T-helper 2 cell treated with Interferon-gamma antibody and Interleukin-4, amounts not matched to agents 100 ng/mL and 5 ng/mL, for 36 hours (primary cell): ENCODE measurements at regions not wholly inside any gene's neighbourhood (a gene's known extent, or its start where the extent isn't known, plus 50 kb on each side); places are given as distances from the start of the nearest gene placed in this dataset.

ENCODE experiments used
- intact Hi-C: fragments of 100-400 bp; cut with micrococcal nuclease; formaldehyde crosslinking; loops from one replicate; pipeline ENCODE4 v1.15.1; 2023

DNA sequence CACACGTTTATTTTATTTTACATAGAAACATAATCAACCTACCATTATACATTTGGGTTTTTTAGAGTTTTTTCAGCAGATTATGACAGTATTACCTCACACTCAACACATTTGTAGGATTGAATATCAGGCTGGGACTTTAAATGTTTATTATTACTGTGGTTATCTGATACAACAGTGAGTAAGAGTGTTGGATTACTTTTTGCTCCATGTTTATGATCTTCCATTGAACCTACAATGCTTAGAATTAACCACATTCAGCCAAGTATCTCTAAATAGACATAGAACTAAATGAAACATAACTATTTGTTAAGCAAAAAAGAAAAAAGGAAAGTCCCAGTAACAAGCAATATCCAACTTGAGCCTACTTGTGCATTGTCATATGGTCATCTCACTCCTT, 607.4 kb upstream of the PITX2 start:
- intact Hi-C loops, result no loop called here

GRCh38 chr4:111231281-111231680, 608.4 kb upstream of the PITX2 start:
- intact Hi-C loops, result no loop called here

DNA sequence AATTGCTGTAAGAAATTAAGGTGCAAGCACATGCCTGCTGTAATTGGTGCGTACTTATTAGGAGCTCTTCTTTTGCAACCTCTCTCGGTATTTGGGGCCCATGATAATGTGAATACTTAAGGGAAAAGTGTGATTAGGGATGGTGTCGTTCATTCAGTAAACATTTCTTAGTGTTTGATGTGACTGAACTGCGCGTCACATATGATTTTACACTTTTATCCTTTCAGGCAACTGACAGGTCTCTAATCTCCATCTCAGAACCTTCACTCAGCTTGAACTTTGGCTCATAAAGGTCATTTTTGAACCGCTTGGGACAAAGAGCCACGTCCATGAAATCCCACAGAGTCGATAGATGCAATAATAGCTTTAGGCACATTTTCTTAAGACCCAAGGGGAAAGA, 612.1 kb upstream of the PITX2 start:
- intact Hi-C loops, result no loop called here

- intact Hi-C loops, result no loop called here
Observed at GRCh38 chr4:111263836-111264235, 641.0 kb upstream of the PITX2 start.

DNA sequence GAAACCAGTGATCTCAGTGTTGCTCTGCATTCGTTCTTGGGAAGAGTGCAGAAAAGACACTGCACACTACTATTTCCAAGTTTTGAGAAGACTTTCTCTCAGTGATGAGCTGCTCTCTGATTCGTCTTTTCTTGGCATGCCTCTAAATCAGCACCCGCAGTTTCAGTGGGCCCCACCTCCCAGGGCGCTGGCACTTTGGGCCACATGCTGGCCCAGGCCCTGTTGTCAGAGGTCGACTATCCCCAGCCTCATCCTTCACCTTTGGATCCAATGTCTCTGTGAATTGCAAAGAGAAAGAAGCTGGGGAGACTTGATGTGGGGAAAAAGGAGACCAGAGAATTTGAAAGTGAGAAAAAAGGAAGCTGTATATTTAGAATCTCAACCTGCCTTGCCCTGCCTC, 644.1 kb upstream of the PITX2 start:
- intact Hi-C loops, result no loop called here

GRCh38 chr4:111267786-111268185, 644.9 kb upstream of the PITX2 start:
- intact Hi-C loops, result no loop called here

DNA sequence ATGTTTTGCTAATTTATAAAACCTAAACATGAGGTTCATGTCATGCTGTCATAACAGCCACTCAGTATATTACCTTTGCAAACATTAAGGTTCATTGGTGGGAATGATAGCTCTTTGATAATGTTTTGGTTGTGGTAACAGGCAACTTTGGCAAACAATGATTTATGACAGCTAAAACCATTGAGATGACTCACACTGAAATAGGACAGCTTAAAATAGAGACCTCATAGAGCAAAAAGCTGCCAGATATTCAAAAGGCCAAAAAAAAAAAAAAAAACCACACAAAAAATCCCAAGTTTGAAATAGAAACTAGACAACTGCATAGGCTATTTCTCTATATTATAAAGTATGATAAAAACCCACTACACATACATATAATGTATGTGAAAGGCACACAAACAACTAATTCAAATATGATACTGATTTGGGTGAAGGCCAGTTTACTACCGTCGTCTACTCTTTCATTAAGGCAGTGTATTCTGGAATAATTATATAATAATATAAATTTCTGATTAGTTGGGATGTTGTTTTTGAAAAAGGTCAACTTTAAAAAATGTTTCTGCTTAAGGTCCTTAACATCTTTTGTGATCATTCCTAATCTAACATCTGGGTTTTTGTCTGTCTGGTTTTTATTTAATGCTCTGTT, 646.0 kb upstream of the PITX2 start:
- intact Hi-C loops, result no loop called here

DNA sequence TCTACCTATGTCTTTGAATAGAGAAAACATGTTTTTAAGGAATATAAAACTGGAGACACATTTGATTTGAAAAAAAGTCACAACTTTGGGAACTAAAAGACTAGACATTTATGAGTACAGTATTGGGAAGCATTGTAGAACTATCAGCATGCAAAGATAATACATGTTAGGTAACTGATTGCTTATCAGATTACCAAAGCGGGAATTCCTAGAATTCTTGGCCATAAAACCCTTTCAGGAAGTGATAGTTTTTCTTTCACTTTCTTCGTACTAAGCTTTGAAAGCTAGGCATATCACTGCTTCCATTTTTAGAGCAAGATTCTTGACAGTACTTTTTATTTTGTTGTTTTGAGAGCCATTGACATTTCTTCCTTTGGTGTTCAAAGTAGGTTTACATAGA, 646.6 kb upstream of the PITX2 start:
- intact Hi-C loops, result no loop called here

DNA sequence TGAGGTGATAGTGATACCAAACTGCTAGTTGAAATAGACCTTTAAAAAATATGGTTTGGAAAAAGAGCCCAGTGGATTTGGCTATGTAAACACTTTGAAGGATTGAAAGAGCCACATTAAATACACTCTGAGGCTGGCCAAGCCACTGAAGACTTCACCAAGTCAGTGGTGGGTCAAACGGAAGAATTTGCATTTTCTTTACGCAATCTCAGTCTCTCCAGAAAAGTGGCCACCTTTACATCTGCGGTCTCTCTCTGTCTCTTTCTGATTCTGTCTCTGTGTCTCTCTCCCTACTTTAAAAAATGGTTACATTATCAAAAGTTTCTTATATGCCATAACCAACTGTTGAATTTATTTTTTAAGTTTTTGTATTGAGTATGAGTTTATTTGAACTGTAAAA, 651.2 kb upstream of the PITX2 start:
- intact Hi-C loops, result no loop called here

DNA sequence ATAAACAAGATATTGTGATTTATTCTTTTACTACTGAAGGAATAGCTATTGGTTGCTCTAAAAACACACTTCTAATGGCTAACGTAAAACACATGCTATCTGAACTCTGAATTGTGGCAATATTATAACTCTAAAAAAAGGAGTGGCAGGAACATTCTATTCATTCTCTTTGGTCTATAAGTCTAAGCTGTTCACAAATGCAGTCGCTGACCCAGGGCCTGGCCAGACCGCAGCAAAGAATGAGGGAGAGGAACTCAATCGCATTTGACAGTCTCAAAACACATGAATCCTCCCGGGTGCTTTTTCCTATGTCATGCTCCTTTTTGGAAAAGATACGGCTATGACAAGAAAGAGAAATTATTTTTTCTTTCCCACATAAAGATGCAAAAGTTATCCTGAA, 651.6 kb upstream of the PITX2 start:
- intact Hi-C loops, result no loop called here

GRCh38 chr4:111281219-111281618, 658.3 kb upstream of the PITX2 start:
- intact Hi-C loops, result loop anchor here (5.0 to 10.0 kb wide), 2 partner anchors 156 to 1284 kb away; no protein-coding TSS in a partner anchor

- intact Hi-C loops, result loop anchor here (5.0 to 10.0 kb wide), 2 partner anchors 157 to 1285 kb away; no protein-coding TSS in a partner anchor
Observed at GRCh38 chr4:111282035-111282434, 659.2 kb upstream of the PITX2 start.

- intact Hi-C loops, result loop anchor here (5.0 to 10.0 kb wide), 2 partner anchors 158 to 1286 kb away; no protein-coding TSS in a partner anchor
Observed at GRCh38 chr4:111283066-111283677, 660.3 kb upstream of the PITX2 start.

DNA sequence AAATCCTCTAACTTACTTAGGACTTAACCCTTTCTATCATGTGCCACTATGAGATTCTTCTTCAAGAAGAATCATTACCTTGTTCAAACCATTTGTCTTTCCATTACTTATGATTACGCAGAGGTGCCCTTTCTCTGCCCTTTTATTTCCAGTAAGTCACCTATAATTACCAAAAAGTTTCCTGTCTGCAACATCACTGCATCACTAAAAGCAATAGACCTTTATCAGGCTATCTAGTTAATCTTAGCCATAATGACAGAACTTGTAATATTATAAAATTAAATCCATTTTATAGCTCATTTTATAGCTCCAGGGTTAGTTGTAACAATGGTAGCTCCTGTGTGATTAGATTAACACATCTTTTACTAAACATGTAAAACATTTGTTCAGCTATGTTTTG, 673.6 kb upstream of the PITX2 start:
- intact Hi-C loops, result no loop called here

DNA sequence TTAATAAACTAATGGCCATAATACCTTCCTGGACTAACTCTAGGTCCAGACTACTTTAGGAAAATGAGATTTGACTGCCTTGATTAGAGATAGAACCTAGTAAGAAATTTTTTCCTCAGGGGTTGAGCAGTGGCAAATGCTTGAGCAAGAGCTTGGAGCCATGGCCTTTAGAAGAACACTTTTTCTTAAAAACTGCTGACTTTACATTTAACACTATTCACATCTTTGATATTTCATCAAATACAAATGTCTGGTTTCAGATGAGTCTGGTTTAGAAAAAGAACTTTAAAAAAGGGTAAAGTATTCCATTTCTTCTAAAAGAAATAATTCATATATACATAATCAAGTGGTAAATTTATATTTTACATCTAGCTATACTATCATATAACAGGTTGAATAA, 680.9 kb upstream of the PITX2 start:
- intact Hi-C loops, result no loop called here

GRCh38 chr4:111323496-111323895, 700.6 kb upstream of the PITX2 start:
- intact Hi-C loops, result no loop called here

GRCh38 chr4:111323916-111324315, 701.0 kb upstream of the PITX2 start:
- intact Hi-C loops, result no loop called here

GRCh38 chr4:111326450-111326849, 703.6 kb upstream of the PITX2 start:
- intact Hi-C loops, result no loop called here

DNA sequence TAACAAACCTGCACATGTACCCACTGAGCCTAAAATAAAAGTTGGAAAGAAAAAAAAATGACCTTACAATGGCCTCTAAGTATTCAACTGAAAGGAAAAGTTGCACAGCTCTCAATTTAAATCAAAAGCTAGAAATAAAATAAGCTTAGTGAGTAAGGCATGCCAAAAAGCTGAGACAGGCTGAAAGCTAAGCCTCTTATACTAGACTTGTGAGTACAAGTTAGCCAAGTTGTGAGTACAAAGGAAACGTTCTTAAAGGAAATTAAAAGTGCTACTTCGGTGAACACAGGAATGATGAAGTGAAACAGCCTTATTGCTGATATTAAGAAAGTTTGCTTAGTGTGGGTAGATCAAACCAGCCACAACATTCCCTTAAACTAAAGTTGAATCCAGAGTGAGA, 707.9 kb upstream of the PITX2 start:
- intact Hi-C loops, result loop anchor here (10.0 kb wide), 1 partner anchor 564 kb away; no protein-coding TSS in a partner anchor

DNA sequence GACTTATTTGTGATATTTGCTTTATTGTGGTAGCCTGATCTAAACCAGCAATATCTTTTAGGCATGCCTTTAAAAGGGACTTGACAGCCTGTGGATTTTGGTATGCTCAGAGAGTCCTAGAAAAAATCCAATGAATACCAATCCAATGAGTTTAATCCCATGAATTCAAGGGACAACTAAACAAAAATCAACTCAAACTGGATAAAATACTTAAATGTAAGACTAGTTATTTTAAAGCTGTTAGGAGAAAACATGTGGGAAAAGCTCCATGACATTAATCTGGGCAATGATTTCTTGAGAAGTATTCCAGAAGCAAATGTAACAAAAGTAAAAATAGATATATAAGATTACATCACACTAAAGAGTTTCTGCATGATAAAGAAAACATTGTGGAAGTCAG, 711.5 kb upstream of the PITX2 start:
- intact Hi-C loops, result loop anchor here (10.0 kb wide), 1 partner anchor 560 kb away; no protein-coding TSS in a partner anchor

- intact Hi-C loops, result loop anchor here (10.0 kb wide), 1 partner anchor 557 kb away; no protein-coding TSS in a partner anchor
Observed at GRCh38 chr4:111337186-111337876, 714.5 kb upstream of the PITX2 start.

DNA sequence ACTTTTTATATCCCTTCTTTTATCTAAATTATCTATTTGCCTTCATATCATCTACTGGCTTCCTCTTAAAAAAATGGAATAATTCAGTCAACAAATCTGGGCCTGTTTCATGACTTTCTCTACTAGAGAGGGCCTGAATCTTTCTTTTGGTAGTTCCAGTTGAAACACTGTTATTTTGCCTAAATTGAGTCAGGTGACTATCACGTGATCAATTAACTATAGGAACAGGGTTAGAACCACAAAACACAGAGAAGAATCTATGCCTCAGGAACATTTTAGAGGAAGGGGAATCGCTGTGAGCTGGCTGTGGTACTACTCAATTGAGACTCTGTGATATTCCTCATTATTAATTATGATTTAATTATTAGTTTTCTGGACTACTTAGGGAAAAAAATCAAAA, 736.7 kb upstream of the PITX2 start:
- intact Hi-C loops, result no loop called here
